GM12878 (cell line): ENCODE measurements at regions not wholly inside any gene's neighbourhood (a gene's known extent, or its start where the extent isn't known, plus 50 kb on each side); places are given as distances from the start of the nearest gene placed in this dataset.

Source experiments
- ATAC-seq: fragments of 200-7000 bp; cut with Tn5 transposase; 3 replicates; pipeline ENCODE4 v1.9.1; 2020; ENCODE audit warnings: mild to moderate bottlenecking, moderate library complexity
- BruUV-seq: library from RNA; stranded (reverse); fragments of 400-500 nt; replicated peaks from 2 replicates; lab custom pipeline; 2021; lab: Mats Ljungman, UMichigan
- CTCF ChIA-PET: fragments of 300-600 bp; sonication (Branson Sonifier 250); formaldehyde crosslinking; extraction: SDS; loops from one replicate; lab custom pipeline; 2021; ENCODE audit warnings: inconsistent platforms; lab: Yijun Ruan, JAX
- POLR2A ChIA-PET: fragments of 350-600 bp; formaldehyde crosslinking; extraction: SDS; loops from one replicate; lab custom pipeline; 2021; ENCODE audit warnings: inconsistent platforms; lab: Charles Lee
- RAD21 ChIA-PET: fragments of 300-600 bp; sonication (Branson Sonifier 250); formaldehyde crosslinking; loops from one replicate; lab custom pipeline; 2023; ENCODE audit warnings: antibody characterized with exemption; ENCODE audit not compliant: unreplicated experiment; lab: Charles Lee
- SMC1A ChIA-PET: fragments of 300-600 bp; sonication (Branson Sonifier 250); formaldehyde crosslinking; loops from one replicate; lab custom pipeline; 2023; ENCODE audit not compliant: unreplicated experiment, uncharacterized antibody; lab: Charles Lee
- DNase-seq: peaks from one replicate; pipeline ENCODE4 v3.0.0-alpha.2; 2011; ENCODE audit warnings: low read depth, low spot score
- FAIRE-seq: peaks from 3 replicates; lab custom pipeline; 2011; peaks lifted over from hg19 to GRCh38; lab: Jason Lieb, UNC
- H2AFZ ChIP-seq: 2 replicates; pipeline ENCODE4 v1.6.0; 2011; ENCODE audit warnings: low read depth, low read length, control low read depth; ENCODE audit not compliant: control insufficient read depth
- H3K27ac ChIP-seq: 2 replicates; pipeline ENCODE4 v1.5.1; 2011; ENCODE audit warnings: control low read depth; ENCODE audit not compliant: control insufficient read depth, insufficient read depth
- H3K27me3 ChIP-seq, 2 experiments: replicated peaks in 1 of 2; 2 replicates each; pipeline versions ENCODE4 v1.6.0 to v1.6.1; 2011; ENCODE audit warnings: low read length in 1 of 2; ENCODE audit not compliant: control insufficient read depth in 2 of 2, insufficient read depth in 2 of 2
- H3K36me3 ChIP-seq, 2 experiments: 2 replicates each; pipeline ENCODE4 v1.5.1; 2011; ENCODE audit warnings: low read length in 1 of 2; ENCODE audit not compliant: control insufficient read depth in 2 of 2, insufficient read depth in 2 of 2
- H3K4me1 ChIP-seq: 2 replicates; pipeline ENCODE4 v1.6.1; 2011; ENCODE audit warnings: mild to moderate bottlenecking, low read length, moderate library complexity, mixed read lengths; ENCODE audit not compliant: control insufficient read depth, insufficient read depth
- H3K4me2 ChIP-seq: 2 replicates; pipeline ENCODE4 v1.6.0; 2011; ENCODE audit warnings: control low read depth; ENCODE audit not compliant: control insufficient read depth, insufficient read depth
- H3K4me3 ChIP-seq: fragments of 200-600 bp; sonication (generic); 2 replicates; pipeline ENCODE4 v1.5.1; 2016
- H3K79me2 ChIP-seq: 2 replicates; pipeline ENCODE4 v1.6.0; 2011; ENCODE audit warnings: low read length; ENCODE audit not compliant: control insufficient read depth, insufficient read depth
- H3K9ac ChIP-seq: 2 replicates; pipeline ENCODE4 v1.8.0; 2011; ENCODE audit warnings: low read length, control low read depth, mixed read lengths; ENCODE audit not compliant: control insufficient read depth, insufficient read depth
- H3K9me3 ChIP-seq: replicated peaks from 3 replicates; pipeline ENCODE4 v1.5.1; 2011; ENCODE audit warnings: mild to moderate bottlenecking, low read length; ENCODE audit not compliant: control insufficient read depth, insufficient read depth
- H4K20me1 ChIP-seq: 2 replicates; pipeline ENCODE4 v1.6.0; 2011; ENCODE audit not compliant: control insufficient read depth, insufficient read depth
- ATF2 ChIP-seq: IDR thresholded peaks from 2 replicates; pipeline ENCODE4 v1.6.1; 2012; ENCODE audit warnings: low read length, inconsistent platforms
- ATF3 ChIP-seq: IDR thresholded peaks from 2 replicates; pipeline ENCODE4 v1.6.1; 2011; ENCODE audit warnings: low read depth, mild to moderate bottlenecking, low read length, moderate library complexity, borderline replicate concordance; ENCODE audit errors: extremely low read depth
- BACH1 ChIP-seq: fragments of 450-650 bp; IDR thresholded peaks from 2 replicates; pipeline ENCODE4 v1.6.1; 2017; ENCODE audit warnings: mild to moderate bottlenecking, borderline replicate concordance
- BCL11A ChIP-seq: IDR thresholded peaks from 2 replicates; pipeline ENCODE4 v1.6.1; 2011; ENCODE audit warnings: low read depth, low read length
- CREB1 ChIP-seq: IDR thresholded peaks from 2 replicates; pipeline ENCODE4 v1.6.1; 2012; ENCODE audit warnings: low read depth, mild to moderate bottlenecking, inconsistent platforms
- EGR1 ChIP-seq, 2 experiments: IDR thresholded peaks; 1 replicate in 1 of 2; 2 replicates in 1 of 2; pipeline ENCODE4 v1.6.1; 2011 to 2012; ENCODE audit warnings: low read depth in 2 of 2, low read length in 2 of 2, borderline replicate concordance in 1 of 2, mild to moderate bottlenecking in 1 of 2, moderate library complexity in 1 of 2
- IRF3 ChIP-seq: fragments of 450-650 bp; IDR thresholded peaks from 2 replicates; pipeline ENCODE4 v1.6.1; 2014; ENCODE audit warnings: mild to moderate bottlenecking
- KLF5 ChIP-seq: fragments of 450-650 bp; IDR thresholded peaks from 2 replicates; pipeline ENCODE4 v1.6.1; 2014; ENCODE audit warnings: mild to moderate bottlenecking; ENCODE audit not compliant: partially characterized antibody
- LARP7 ChIP-seq: fragments of 450-650 bp; IDR thresholded peaks from 2 replicates; pipeline ENCODE4 v1.6.1; 2017; ENCODE audit warnings: mild to moderate bottlenecking
- MXI1 ChIP-seq: fragments of 150-350 bp; IDR thresholded peaks from 2 replicates; pipeline ENCODE4 v1.6.1; 2011; ENCODE audit warnings: low read depth, mild to moderate bottlenecking, inconsistent platforms, low read length, improper control_type of control experiment
- MYB ChIP-seq: fragments of 150-350 bp; IDR thresholded peaks from 2 replicates; pipeline ENCODE4 v1.6.1; 2014; ENCODE audit warnings: mild to moderate bottlenecking, low read depth, low read length, borderline replicate concordance
- NFXL1 ChIP-seq: fragments of 450-650 bp; IDR thresholded peaks from 2 replicates; pipeline ENCODE4 v1.6.1; 2017; ENCODE audit warnings: antibody characterized with exemption, mild to moderate bottlenecking, borderline replicate concordance
- NKRF ChIP-seq: fragments of 450-650 bp; conservative IDR thresholded peaks from 2 replicates; pipeline ENCODE4 v1.6.1; 2017; ENCODE audit warnings: mild to moderate bottlenecking, moderate library complexity
- NR2F1 ChIP-seq: fragments of 450-650 bp; conservative IDR thresholded peaks from 2 replicates; pipeline ENCODE4 v1.6.1; 2017; ENCODE audit warnings: mild to moderate bottlenecking
- PAX5 ChIP-seq: IDR thresholded peaks from 2 replicates; pipeline ENCODE4 v1.6.1; 2011; ENCODE audit warnings: low read depth, low read length, borderline replicate concordance
- RB1 ChIP-seq: fragments of 450-650 bp; formaldehyde crosslinking; IDR thresholded peaks from 2 replicates; pipeline ENCODE4 v1.6.1; 2017; ENCODE audit warnings: mild to moderate bottlenecking, borderline replicate concordance
- SMAD5 ChIP-seq: IDR thresholded peaks from 2 replicates; pipeline ENCODE4 v1.6.1; 2016; ENCODE audit warnings: antibody characterized with exemption, low read depth
- ZNF687 ChIP-seq: fragments of 450-650 bp; IDR thresholded peaks from 2 replicates; pipeline ENCODE4 v1.6.1; 2017; ENCODE audit warnings: mild to moderate bottlenecking, moderate library complexity
- WGBS: methylation state at CpG from one replicate; pipeline ENCODE4 v1.1.6; 2016; ENCODE audit warnings: low lambda C conversion rate; ENCODE audit not compliant: insufficient replicate concordance, insufficient coverage; ENCODE audit errors: missing lambda C conversion rate; 5-methylcytosine and 5-hydroxymethylcytosine counted together
- in situ Hi-C: fragments of 300-500 bp; cut with MboI; formaldehyde crosslinking; loops from 9 replicates; pipeline ENCODE4 v1.14.3; 2018; ENCODE audit warnings: mixed read lengths
- intact Hi-C: fragments of 100-400 bp; cut with micrococcal nuclease; formaldehyde crosslinking; loops from one replicate; pipeline ENCODE4 v1.14.2; 2022; ENCODE audit not compliant: unreplicated experiment

GRCh38 chr16:79923431-79923830, 322.9 kb upstream of the MAF start:
- WGBS, result 32% methylated on average over 3 of the region's 3 CpGs
- TF ChIP-seq KLF5, result no peak
- TF ChIP-seq RB1, result no peak
- TF ChIP-seq LARP7, result no peak
- no peak for TF ChIP-seq NR2F1
- TF ChIP-seq BACH1, result no peak
- TF ChIP-seq PAX5, result no peak
- TF ChIP-seq CREB1, result no peak
- TF ChIP-seq IRF3, result no peak
- TF ChIP-seq ATF3, result no peak
- TF ChIP-seq MYB, result no peak
- no peak for TF ChIP-seq ATF2
- no peak for TF ChIP-seq MXI1
- no peak for TF ChIP-seq ZNF687
- TF ChIP-seq NKRF, result no peak
- TF ChIP-seq SMAD5, result no peak
- no peak for TF ChIP-seq BCL11A
- TF ChIP-seq NFXL1, result no peak
- TF ChIP-seq EGR1 (IDR thresholded peaks at IDR 0.05; ENCODE audit: borderline replicate concordance in 1 of 2, low read depth in 2 of 2, low read length in 2 of 2), result no peak

More at GRCh38 chr16:79923431-79923830, 322.9 kb upstream of the MAF start:
- ChIA-PET SMC1A (no interaction called here), CTCF (no interaction called here), POLR2A (no interaction called here), RAD21 (no interaction called here)
- Histone ChIP-seq H2AFZ (no peak overlapping the region), H3K4me2 (no peak overlapping the region), H3K9ac (no peak overlapping the region), H3K4me1 (no peaks in the 10 kb centered on the region), H3K27ac (no peak overlapping the region), H3K27me3 (no peaks in the 10 kb centered on the region), H4K20me1 (no peaks in the 10 kb centered on the region), H3K9me3 (no peaks in the 10 kb centered on the region), H3K36me3 (no peaks in the 10 kb centered on the region), H3K4me3 (no peak overlapping the region), H3K79me2 (no peaks in the 10 kb centered on the region)
- in situ Hi-C loops (no loop called here), intact Hi-C loops (no loop called here)
- FAIRE-seq, result no peak
- no peak for DNase-seq
- no TSS peak for BruUV-seq
- ATAC-seq, result no peak
